Fibroblast of lung (primary cell): ENCODE measurements at regions not wholly inside any gene's neighbourhood (a gene's known extent, or its start where the extent isn't known, plus 50 kb on each side); places are given as distances from the start of the nearest gene placed in this dataset.

ENCODE experiments used
- EZH2 ChIP-seq: IDR thresholded peaks from 2 replicates; pipeline ENCODE4 v1.5.1; 2012; ENCODE audit warnings: low read length, control low read depth, mild to moderate bottlenecking; ENCODE audit errors: missing control alignments
- TF ChIP-seq, protein P1 (sequence below), 2 donors: IDR thresholded peaks in 1 of 2; conservative IDR thresholded peaks in 1 of 2; 1 replicate in 1 of 2; 2 replicates in 1 of 2; pipeline ENCODE4 v1.5.1; 2011 to 2012; ENCODE audit warnings: low read length in 2 of 2, control low read depth in 1 of 2, inconsistent platforms in 1 of 2, low read depth in 1 of 2, mild to moderate bottlenecking in 1 of 2

DNA sequence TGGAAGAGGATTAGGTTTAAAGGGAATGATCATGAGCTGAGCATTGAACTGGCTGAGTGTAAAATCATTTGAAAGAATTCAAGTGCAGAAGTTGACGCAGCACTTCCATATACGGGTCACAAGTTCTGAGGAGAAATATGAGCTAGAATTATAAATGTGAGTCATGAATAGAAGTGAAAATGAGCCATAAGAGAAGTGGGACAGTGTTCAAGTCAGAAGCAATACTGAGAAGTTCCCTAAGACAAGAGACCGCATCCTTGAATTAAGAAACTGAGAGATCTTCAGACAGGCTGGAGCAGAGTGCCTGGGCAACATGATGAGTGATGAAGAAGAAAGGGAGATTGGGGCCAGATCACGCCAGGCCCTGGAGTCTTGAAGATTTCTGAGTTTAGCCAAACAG lies 209.7 kb downstream of the TBX18 start:
- TF ChIP-seq, protein P1, sequence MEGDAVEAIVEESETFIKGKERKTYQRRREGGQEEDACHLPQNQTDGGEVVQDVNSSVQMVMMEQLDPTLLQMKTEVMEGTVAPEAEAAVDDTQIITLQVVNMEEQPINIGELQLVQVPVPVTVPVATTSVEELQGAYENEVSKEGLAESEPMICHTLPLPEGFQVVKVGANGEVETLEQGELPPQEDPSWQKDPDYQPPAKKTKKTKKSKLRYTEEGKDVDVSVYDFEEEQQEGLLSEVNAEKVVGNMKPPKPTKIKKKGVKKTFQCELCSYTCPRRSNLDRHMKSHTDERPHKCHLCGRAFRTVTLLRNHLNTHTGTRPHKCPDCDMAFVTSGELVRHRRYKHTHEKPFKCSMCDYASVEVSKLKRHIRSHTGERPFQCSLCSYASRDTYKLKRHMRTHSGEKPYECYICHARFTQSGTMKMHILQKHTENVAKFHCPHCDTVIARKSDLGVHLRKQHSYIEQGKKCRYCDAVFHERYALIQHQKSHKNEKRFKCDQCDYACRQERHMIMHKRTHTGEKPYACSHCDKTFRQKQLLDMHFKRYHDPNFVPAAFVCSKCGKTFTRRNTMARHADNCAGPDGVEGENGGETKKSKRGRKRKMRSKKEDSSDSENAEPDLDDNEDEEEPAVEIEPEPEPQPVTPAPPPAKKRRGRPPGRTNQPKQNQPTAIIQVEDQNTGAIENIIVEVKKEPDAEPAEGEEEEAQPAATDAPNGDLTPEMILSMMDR (conservative IDR thresholded peaks at IDR 0.05 in 1 of 2, IDR thresholded peaks at IDR 0.05 in 1 of 2; ENCODE audit: low read depth in 1 of 2, low read length in 2 of 2): no peak
- TF ChIP-seq EZH2: no peak
